ENCODE measurements at regions not wholly inside any gene's neighbourhood (a gene's known extent, or its start where the extent isn't known, plus 50 kb on each side); places are given as distances from the start of the nearest gene placed in this dataset.

DNA sequence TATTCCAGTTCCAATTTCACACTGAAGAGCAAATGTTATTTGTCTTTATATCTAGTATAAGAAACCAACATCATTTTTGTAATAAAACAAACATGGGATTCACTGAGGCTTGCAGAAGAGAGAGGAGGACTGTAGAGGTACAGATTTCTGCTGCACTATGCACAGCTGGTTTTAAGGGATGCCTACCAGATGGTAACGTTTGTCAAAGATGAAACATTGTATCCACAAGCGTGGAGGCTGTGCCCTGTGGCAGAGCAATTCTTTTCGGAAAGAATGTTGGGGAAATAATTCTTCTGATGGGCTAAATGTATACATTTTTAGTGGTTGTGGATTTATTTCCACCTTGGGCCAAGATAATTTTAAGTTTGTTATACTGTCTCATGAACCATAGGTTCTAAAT, 272.4 kb downstream of the DUSP10 start:
- no peak for TF ChIP-seq TAF1 (IDR thresholded peaks at IDR 0.05; ENCODE audit: borderline replicate concordance, low read depth, low read length)
- no peak for TF ChIP-seq POLR2A (IDR thresholded peaks at IDR 0.05; ENCODE audit: low read depth, low read length)
